Smooth muscle cell of the brain vasculature (primary cell): ENCODE measurements at regions not wholly inside any gene's neighbourhood (a gene's known extent, or its start where the extent isn't known, plus 50 kb on each side); places are given as distances from the start of the nearest gene placed in this dataset.

Experiments
- DNase-seq: peaks from one replicate; pipeline ENCODE4 v3.0.0-alpha.2; 2012; ENCODE audit warnings: low read depth, low spot score

- no peak for DNase-seq
These were observed 54.2 kb upstream of the PARD3 start for GRCh38 chr10:34869135-34869836.

GRCh38 chr10:34868589-34868988 lies 53.5 kb upstream of the PARD3 start:
- no peak for DNase-seq

GRCh38 chr10:34866848-34867247 lies 51.8 kb upstream of the PARD3 start:
- no peak for DNase-seq
